ENCODE measurements at regions not wholly inside any gene's neighbourhood (a gene's known extent, or its start where the extent isn't known, plus 50 kb on each side); places are given as distances from the start of the nearest gene placed in this dataset.

GRCh38 chr1:172979828-172980227 is 70.9 kb downstream of the TNFSF18 start:
- Histone ChIP-seq H3K9me3 (ENCODE audit: low read depth, low read length, poor library complexity, severe bottlenecking) (no peaks in the 10 kb centered on the region), H3K36me3 (ENCODE audit: insufficient read depth, low read length, poor library complexity, severe bottlenecking) (no peaks in the 10 kb centered on the region), H3K4me1 (ENCODE audit: insufficient read depth, low read length, poor library complexity, severe bottlenecking) (no peaks in the 10 kb centered on the region), H3K27ac (ENCODE audit: low read depth, low read length, poor library complexity, severe bottlenecking) (no peak overlapping the region), H3K4me3 (ENCODE audit: low read depth, low read length, poor library complexity, severe bottlenecking) (no peak overlapping the region), H3K27me3 (replicated peaks; ENCODE audit: insufficient read depth, low read depth, low read length, poor library complexity) (no peaks in the 10 kb centered on the region)
- intact Hi-C loops (cut with micrococcal nuclease; ENCODE audit: unreplicated experiment): no loop called here
- POLR2A ChIA-PET (ENCODE audit: low non-redundant PET): no interaction called here
- no peak for DNase-seq (ENCODE audit: low spot score)
- no TSS peak for BruUV-seq (replicated peaks)
- CTCF ChIA-PET: no interaction called here
- no peak for TF ChIP-seq CTCF (conservative IDR thresholded peaks at IDR 0.05; ENCODE audit: low read depth, low read length)
- no peak for TF ChIP-seq EZH2 (IDR thresholded peaks at IDR 0.05; ENCODE audit: borderline replicate concordance, low read depth, low read length, poor library complexity, severe bottlenecking)

GRCh38 chr1:172980456-172980855 is 70.3 kb downstream of the TNFSF18 start:
- TF ChIP-seq CTCF (conservative IDR thresholded peaks at IDR 0.05; ENCODE audit: low read depth, low read length): no peak
- TF ChIP-seq EZH2 (IDR thresholded peaks at IDR 0.05; ENCODE audit: borderline replicate concordance, low read depth, low read length, poor library complexity, severe bottlenecking): no peak
- no peaks in the 10 kb centered on the region for H3K27me3 ChIP-seq (replicated peaks; ENCODE audit: insufficient read depth, low read depth, low read length, poor library complexity)
- H3K4me3 ChIP-seq (ENCODE audit: low read depth, low read length, poor library complexity, severe bottlenecking): no peak overlapping the region
- POLR2A ChIA-PET (ENCODE audit: low non-redundant PET): no interaction called here
- H3K9me3 ChIP-seq (ENCODE audit: low read depth, low read length, poor library complexity, severe bottlenecking): no peaks in the 10 kb centered on the region
- CTCF ChIA-PET: no interaction called here
- no peaks in the 10 kb centered on the region for H3K4me1 ChIP-seq (ENCODE audit: insufficient read depth, low read length, poor library complexity, severe bottlenecking)
- no TSS peak for BruUV-seq (replicated peaks)
- intact Hi-C loops (cut with micrococcal nuclease; ENCODE audit: unreplicated experiment): no loop called here
- H3K27ac ChIP-seq (ENCODE audit: low read depth, low read length, poor library complexity, severe bottlenecking): no peak overlapping the region
- H3K36me3 ChIP-seq (ENCODE audit: insufficient read depth, low read length, poor library complexity, severe bottlenecking): no peaks in the 10 kb centered on the region
- no peak for DNase-seq (ENCODE audit: low spot score)

- ChIA-PET POLR2A (ENCODE audit: low non-redundant PET) (no interaction called here), CTCF (no interaction called here)
- Histone ChIP-seq H3K36me3 (ENCODE audit: insufficient read depth, low read length, poor library complexity, severe bottlenecking) (no peaks in the 10 kb centered on the region), H3K4me1 (ENCODE audit: insufficient read depth, low read length, poor library complexity, severe bottlenecking) (no peaks in the 10 kb centered on the region), H3K27me3 (replicated peaks; ENCODE audit: insufficient read depth, low read depth, low read length, poor library complexity) (no peaks in the 10 kb centered on the region), H3K27ac (ENCODE audit: low read depth, low read length, poor library complexity, severe bottlenecking) (no peak overlapping the region), H3K9me3 (ENCODE audit: low read depth, low read length, poor library complexity, severe bottlenecking) (no peaks in the 10 kb centered on the region), H3K4me3 (ENCODE audit: low read depth, low read length, poor library complexity, severe bottlenecking) (no peak overlapping the region)
- no peak for TF ChIP-seq EZH2 (IDR thresholded peaks at IDR 0.05; ENCODE audit: borderline replicate concordance, low read depth, low read length, poor library complexity, severe bottlenecking)
- no peak for TF ChIP-seq CTCF (conservative IDR thresholded peaks at IDR 0.05; ENCODE audit: low read depth, low read length)
- DNase-seq (ENCODE audit: low spot score): no peak
- no TSS peak for BruUV-seq (replicated peaks)
- intact Hi-C loops (cut with micrococcal nuclease; ENCODE audit: unreplicated experiment): no loop called here
Measured at GRCh38 chr1:172980971-172981370, 69.8 kb downstream of the TNFSF18 start.
